ENCODE measurements at regions not wholly inside any gene's neighbourhood (a gene's known extent, or its start where the extent isn't known, plus 50 kb on each side); places are given as distances from the start of the nearest gene placed in this dataset.

- no peak overlapping the region for H3K4me3 ChIP-seq (ENCODE audit: control insufficient read depth, low read depth, low read length)
- TF ChIP-seq CTCF (conservative IDR thresholded peaks at IDR 0.05; ENCODE audit: control insufficient read depth, insufficient read depth, low read depth, low read length), result no peak
- DNase-seq (ENCODE audit: low read depth), result peak; percentile 99
Measured at GRCh38 chr4:13984991-13985800, 357.7 kb upstream of the BOD1L1 start.

- H3K4me3 ChIP-seq (ENCODE audit: control insufficient read depth, low read depth, low read length), result no peak overlapping the region
- TF ChIP-seq CTCF (conservative IDR thresholded peaks at IDR 0.05; ENCODE audit: control insufficient read depth, insufficient read depth, low read depth, low read length), result no peak
- peak; percentile 62 for DNase-seq (ENCODE audit: low read depth)
Measured at GRCh38 chr4:13985837-13986236, 358.3 kb upstream of the BOD1L1 start.

- TF ChIP-seq CTCF (conservative IDR thresholded peaks at IDR 0.05; ENCODE audit: control insufficient read depth, insufficient read depth, low read depth, low read length), result no peak
- peak; percentile 56 for DNase-seq (ENCODE audit: low read depth)
- no peak overlapping the region for H3K4me3 ChIP-seq (ENCODE audit: control insufficient read depth, low read depth, low read length)
Measured at GRCh38 chr4:13986548-13986947, 359.0 kb upstream of the BOD1L1 start.

GRCh38 chr4:13988353-13989305, 361.1 kb upstream of the BOD1L1 start:
- TF ChIP-seq CTCF (conservative IDR thresholded peaks at IDR 0.05; ENCODE audit: control insufficient read depth, insufficient read depth, low read depth, low read length), result no peak
- no peak overlapping the region for H3K4me3 ChIP-seq (ENCODE audit: control insufficient read depth, low read depth, low read length)
- DNase-seq (ENCODE audit: low read depth), result peak; percentile 100

- TF ChIP-seq CTCF (conservative IDR thresholded peaks at IDR 0.05; ENCODE audit: control insufficient read depth, insufficient read depth, low read depth, low read length), result no peak
- no peak overlapping the region for H3K4me3 ChIP-seq (ENCODE audit: control insufficient read depth, low read depth, low read length)
- DNase-seq (ENCODE audit: low read depth), result peak; percentile 42
Measured at GRCh38 chr4:13989501-13989900, 362.0 kb upstream of the BOD1L1 start.

GRCh38 chr4:13990596-13991589, 363.4 kb upstream of the BOD1L1 start:
- no peak for DNase-seq (ENCODE audit: low read depth)
- TF ChIP-seq CTCF (conservative IDR thresholded peaks at IDR 0.05; ENCODE audit: control insufficient read depth, insufficient read depth, low read depth, low read length), result no peak
- no peak overlapping the region for H3K4me3 ChIP-seq (ENCODE audit: control insufficient read depth, low read depth, low read length)

All from fibroblast of mammary gland (primary cell).